SK-N-SH treated with all-trans-retinoic acid at 6 μM for 48 hours (cell line): ENCODE measurements at regions not wholly inside any gene's neighbourhood (a gene's known extent, or its start where the extent isn't known, plus 50 kb on each side); places are given as distances from the start of the nearest gene placed in this dataset.

Experiments
- ATAC-seq: fragments of 200-7000 bp; cut with Tn5 transposase; 3 replicates; pipeline ENCODE4 v1.9.1; 2020; ENCODE audit warnings: mild to moderate bottlenecking, moderate library complexity
- ARNTL ChIP-seq: fragments of 450-650 bp; formaldehyde crosslinking; IDR thresholded peaks from 2 replicates; pipeline ENCODE4 v1.5.0; 2020; ENCODE audit warnings: low read depth, mild to moderate bottlenecking, moderate library complexity, borderline replicate concordance
- BACH2 ChIP-seq: fragments of 250-450 bp; sonication (Bioruptor Pico); IDR thresholded peaks from 2 replicates; pipeline ENCODE4 v1.9.0; 2021; ENCODE audit warnings: mild to moderate bottlenecking, borderline replicate concordance
- CREB5 ChIP-seq: fragments of 250-450 bp; sonication (Bioruptor Pico); IDR thresholded peaks from 2 replicates; pipeline ENCODE4 v1.5.1; 2020; ENCODE audit warnings: low read depth, mild to moderate bottlenecking, moderate library complexity
- CSDC2 ChIP-seq: fragments of 250-450 bp; sonication (Bioruptor Pico); IDR thresholded peaks from 2 replicates; pipeline ENCODE4 v1.5.0; 2020; ENCODE audit warnings: mild to moderate bottlenecking, moderate library complexity
- ESRRG ChIP-seq: fragments of 250-450 bp; sonication (Bioruptor Pico); IDR thresholded peaks from 2 replicates; pipeline ENCODE4 v1.6.1; 2021; ENCODE audit warnings: mild to moderate bottlenecking
- GLIS3 ChIP-seq: fragments of 250-450 bp; sonication (Bioruptor Pico); IDR thresholded peaks from 2 replicates; pipeline ENCODE4 v1.5.0; 2020; ENCODE audit warnings: mild to moderate bottlenecking, moderate library complexity
- ISL1 ChIP-seq: fragments of 250-450 bp; sonication (Bioruptor Pico); IDR thresholded peaks from 2 replicates; pipeline ENCODE4 v2.1.2; 2022; ENCODE audit warnings: mild to moderate bottlenecking, moderate library complexity
- OSR1 ChIP-seq: fragments of 250-450 bp; sonication (Bioruptor Pico); IDR thresholded peaks from 2 replicates; pipeline ENCODE4 v1.8.0; 2022; ENCODE audit warnings: moderate library complexity, mild to moderate bottlenecking, inconsistent platforms
- PATZ1 ChIP-seq: fragments of 250-450 bp; sonication (Bioruptor Pico); IDR thresholded peaks from 2 replicates; pipeline ENCODE4 v1.8.0; 2020; ENCODE audit warnings: mild to moderate bottlenecking, moderate library complexity, borderline replicate concordance
- POU6F1 ChIP-seq: fragments of 250-450 bp; sonication (Bioruptor Pico); IDR thresholded peaks from 2 replicates; pipeline ENCODE4 v1.8.0; 2021; ENCODE audit warnings: low read depth, mild to moderate bottlenecking, moderate library complexity, borderline replicate concordance
- PPARA ChIP-seq: fragments of 250-450 bp; sonication (Bioruptor Pico); IDR thresholded peaks from 2 replicates; pipeline ENCODE4 v1.5.0; 2020; ENCODE audit warnings: mild to moderate bottlenecking, borderline replicate concordance
- RARB ChIP-seq: fragments of 250-450 bp; sonication (Bioruptor Pico); IDR thresholded peaks from 2 replicates; pipeline ENCODE4 v1.8.0; 2021; ENCODE audit warnings: mild to moderate bottlenecking, moderate library complexity
- SNAI2 ChIP-seq: fragments of 250-450 bp; sonication (Bioruptor Pico); IDR thresholded peaks from 2 replicates; pipeline ENCODE4 v1.5.0; 2020; ENCODE audit warnings: mild to moderate bottlenecking, moderate library complexity
- TCF4 ChIP-seq: fragments of 250-450 bp; sonication (Bioruptor Pico); IDR thresholded peaks from 2 replicates; pipeline ENCODE4 v1.8.0; 2021; ENCODE audit warnings: mild to moderate bottlenecking, moderate library complexity, borderline replicate concordance
- TOX ChIP-seq: fragments of 250-450 bp; sonication (Bioruptor Pico); IDR thresholded peaks from 2 replicates; pipeline ENCODE4 v1.8.0; 2021; ENCODE audit warnings: mild to moderate bottlenecking, moderate library complexity, borderline replicate concordance
- TSHZ2 ChIP-seq: fragments of 250-450 bp; sonication (Bioruptor Pico); IDR thresholded peaks from 2 replicates; pipeline ENCODE4 v1.5.0; 2020; ENCODE audit warnings: mild to moderate bottlenecking, moderate library complexity
- ZFP3 ChIP-seq: fragments of 250-450 bp; sonication (Bioruptor Pico); IDR thresholded peaks from 2 replicates; pipeline ENCODE4 v1.5.0; 2020; ENCODE audit warnings: mild to moderate bottlenecking, moderate library complexity
- ZFP30 ChIP-seq: fragments of 450-650 bp; formaldehyde crosslinking; IDR thresholded peaks from 2 replicates; pipeline ENCODE4 v1.5.0; 2022; ENCODE audit warnings: mild to moderate bottlenecking, moderate library complexity
- ZNF565 ChIP-seq: fragments of 450-650 bp; formaldehyde crosslinking; conservative IDR thresholded peaks from 2 replicates; pipeline ENCODE4 v1.5.0; 2020; ENCODE audit warnings: low read depth, mild to moderate bottlenecking, moderate library complexity
- ZNF70 ChIP-seq: fragments of 450-650 bp; formaldehyde crosslinking; IDR thresholded peaks from 2 replicates; pipeline ENCODE4 v1.5.0; 2020; ENCODE audit warnings: mild to moderate bottlenecking, moderate library complexity
- ZNF8 ChIP-seq: fragments of 450-650 bp; formaldehyde crosslinking; IDR thresholded peaks from 2 replicates; pipeline ENCODE4 v1.5.0; 2020; ENCODE audit warnings: mild to moderate bottlenecking, moderate library complexity

GRCh38 chr10:94183666-94184264, 179.0 kb downstream of the NOC3L start:
- TF ChIP-seq ZFP3 (no peak), ESRRG (CRISPR knock-in tag) (no peak), ZNF565 (no peak), CREB5 (CRISPR knock-in tag) (no peak), RARB (CRISPR knock-in tag) (no peak), GLIS3 (CRISPR knock-in tag) (no peak), PPARA (CRISPR knock-in tag) (no peak)
- ATAC-seq: peak; percentile 91

- ATAC-seq: no peak
- TF ChIP-seq ISL1 (CRISPR knock-in tag): 0 out of 2 replicates have a peak, but pooled peaks have one; percentile 16
- TF ChIP-seq POU6F1 (CRISPR knock-in tag): no peak
Measured at GRCh38 chr10:94186722-94187121, 176.0 kb downstream of the NOC3L start.

GRCh38 chr10:94192333-94192732, 170.4 kb downstream of the NOC3L start:
- TF ChIP-seq OSR1 (CRISPR knock-in tag) (no peak), ZNF565 (no peak), TSHZ2 (CRISPR knock-in tag) (no peak), ARNTL (CRISPR knock-in tag) (no peak), ZNF8 (no peak), PPARA (CRISPR knock-in tag) (no peak), POU6F1 (CRISPR knock-in tag) (no peak), CSDC2 (CRISPR knock-in tag) (no peak), ISL1 (CRISPR knock-in tag) (no peak), TOX (CRISPR knock-in tag) (no peak), RARB (CRISPR knock-in tag) (no peak), ZNF70 (CRISPR knock-in tag) (no peak), PATZ1 (no peak), ZFP30 (CRISPR knock-in tag) (no peak), BACH2 (CRISPR knock-in tag) (no peak), TCF4 (CRISPR knock-in tag) (no peak), SNAI2 (CRISPR knock-in tag) (no peak), ZFP3 (no peak), ESRRG (CRISPR knock-in tag) (no peak), GLIS3 (CRISPR knock-in tag) (no peak)
- ATAC-seq: no peak
